MCF 10A (cell line): ENCODE measurements at regions not wholly inside any gene's neighbourhood (a gene's known extent, or its start where the extent isn't known, plus 50 kb on each side); places are given as distances from the start of the nearest gene placed in this dataset.
A peak's percentile ranks its signal among the peaks of the same experiment; 100 is the strongest.

Experiments
- BruUV-seq: library from RNA; stranded (reverse); fragments of 400-500 nt; replicated peaks from 2 replicates; lab custom pipeline; 2021; lab: Mats Ljungman, UMichigan
- CTCF ChIA-PET: fragments of 300-600 bp; sonication (Branson Sonifier 250); formaldehyde crosslinking; extraction: SDS; loops from one replicate; lab custom pipeline; 2021; ENCODE audit warnings: antibody characterized with exemption, inconsistent platforms; lab: Yijun Ruan, JAX
- POLR2A ChIA-PET: fragments of 300-600, 350-650 bp; sonication (Branson Sonifier 250); formaldehyde crosslinking; extraction: SDS; loops from one replicate; lab custom pipeline; 2020; ENCODE audit warnings: antibody characterized with exemption, inconsistent platforms; lab: Yijun Ruan, JAX
- DNase-seq: peaks from one replicate; pipeline ENCODE4 v3.0.0-alpha.2; 2018; ENCODE audit not compliant: unreplicated experiment
- H3K27ac Mint-ChIP-seq: one replicate; pipeline ENCODE4 v1.8.0; 2022; ENCODE audit warnings: mild to moderate bottlenecking, low read depth, mixed read lengths; ENCODE audit not compliant: unreplicated experiment
- H3K27me3 Mint-ChIP-seq: one replicate; pipeline ENCODE4 v1.8.0; 2022; ENCODE audit warnings: mixed read lengths; ENCODE audit not compliant: insufficient read depth, unreplicated experiment
- H3K36me3 Mint-ChIP-seq: one replicate; pipeline ENCODE4 v1.8.0; 2022; ENCODE audit warnings: mild to moderate bottlenecking, moderate library complexity, mixed read lengths; ENCODE audit not compliant: insufficient read depth, unreplicated experiment
- H3K4me1 Mint-ChIP-seq: one replicate; pipeline ENCODE4 v1.8.0; 2022; ENCODE audit warnings: mixed read lengths; ENCODE audit not compliant: insufficient read depth, unreplicated experiment
- H3K4me3 Mint-ChIP-seq: one replicate; pipeline ENCODE4 v1.8.0; 2022; ENCODE audit warnings: mild to moderate bottlenecking, moderate library complexity, mixed read lengths; ENCODE audit not compliant: unreplicated experiment
- H3K9me3 Mint-ChIP-seq: one replicate; pipeline ENCODE4 v1.8.0; 2022; ENCODE audit warnings: mixed read lengths; ENCODE audit not compliant: unreplicated experiment
- intact Hi-C: fragments of 100-400 bp; cut with micrococcal nuclease; formaldehyde crosslinking; loops from 2 replicates; pipeline ENCODE4 v1.14.1; 2022
- TF ChIP-seq, protein P1 (sequence below): fragments of 200-600 bp; IDR thresholded peaks from one replicate; pipeline ENCODE4 v1.8.0; 2022; ENCODE audit warnings: antibody characterized with exemption, mild to moderate bottlenecking; ENCODE audit not compliant: unreplicated experiment

- peak overlapping the region; percentile 52 for H3K27ac Mint-ChIP-seq
- CTCF ChIA-PET, result interaction anchor here (0.5 to 2.3 kb wide), 3 partner anchors 56 to 805 kb away, joined by 3 to 8 read pairs (median 3); no protein-coding TSS in a partner anchor
- intact Hi-C loops, result no loop called here
Measured at GRCh38 chr17:77433385-77434135, 292.8 kb downstream of the SEC14L1 start.

DNA sequence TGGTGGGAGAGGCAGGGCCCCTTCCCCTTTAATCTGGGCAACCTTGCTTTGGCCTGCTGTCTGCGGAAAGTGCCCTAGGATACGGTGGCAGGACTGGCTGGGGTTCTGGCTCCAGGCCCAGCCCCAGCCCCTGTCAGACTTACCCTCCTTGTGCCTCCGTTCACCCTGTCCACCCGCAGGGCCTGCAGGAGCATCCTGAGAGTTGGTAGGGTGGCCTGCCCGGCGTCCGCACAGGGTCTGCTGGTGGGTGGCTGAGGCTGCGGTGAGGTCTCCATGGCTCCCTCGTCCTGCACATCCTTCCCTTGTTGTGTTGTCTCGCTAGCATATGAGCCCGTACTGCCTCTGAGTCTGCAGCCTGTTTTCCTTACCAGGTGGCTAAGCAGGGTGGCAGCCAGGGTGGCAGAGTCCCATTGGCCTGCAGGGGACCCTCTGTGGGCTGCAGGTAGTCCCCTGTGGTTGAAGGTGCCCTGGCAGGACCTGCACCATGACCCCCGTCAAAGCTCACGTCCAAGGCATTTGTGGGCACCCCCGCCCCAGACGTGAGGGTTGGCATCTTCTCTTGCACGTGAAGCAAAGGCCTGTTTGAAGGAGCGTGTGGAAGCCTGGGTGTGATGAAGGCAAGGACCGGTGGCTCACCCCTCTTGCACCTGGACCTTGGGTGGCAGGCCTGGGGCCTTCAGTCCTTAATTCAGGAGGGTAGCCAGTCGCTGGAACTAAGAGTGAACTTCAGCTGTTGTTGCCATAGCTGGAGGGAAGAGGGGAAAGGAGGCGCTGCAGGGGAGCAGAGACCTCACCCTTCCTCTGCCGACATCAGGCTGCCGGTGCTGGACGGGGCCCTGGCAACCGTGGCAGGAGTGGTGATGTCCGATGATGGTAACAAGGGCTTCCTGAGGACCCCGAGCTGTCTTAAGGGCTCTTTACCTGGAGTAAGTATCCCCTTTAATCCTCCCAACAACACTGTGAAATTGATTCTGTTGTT lies 293.7 kb downstream of the SEC14L1 start:
- Mint-ChIP-seq H3K27ac (peak overlapping the region; percentile 52), H3K4me3 (no peak overlapping the region), H3K9me3 (no peaks in the 10 kb centered on the region), H3K36me3 (peaks cover 14% of the 10 kb centered on the region), H3K4me1 (no peaks in the 10 kb centered on the region), H3K27me3 (no peaks in the 10 kb centered on the region)
- TF ChIP-seq, protein P1, sequence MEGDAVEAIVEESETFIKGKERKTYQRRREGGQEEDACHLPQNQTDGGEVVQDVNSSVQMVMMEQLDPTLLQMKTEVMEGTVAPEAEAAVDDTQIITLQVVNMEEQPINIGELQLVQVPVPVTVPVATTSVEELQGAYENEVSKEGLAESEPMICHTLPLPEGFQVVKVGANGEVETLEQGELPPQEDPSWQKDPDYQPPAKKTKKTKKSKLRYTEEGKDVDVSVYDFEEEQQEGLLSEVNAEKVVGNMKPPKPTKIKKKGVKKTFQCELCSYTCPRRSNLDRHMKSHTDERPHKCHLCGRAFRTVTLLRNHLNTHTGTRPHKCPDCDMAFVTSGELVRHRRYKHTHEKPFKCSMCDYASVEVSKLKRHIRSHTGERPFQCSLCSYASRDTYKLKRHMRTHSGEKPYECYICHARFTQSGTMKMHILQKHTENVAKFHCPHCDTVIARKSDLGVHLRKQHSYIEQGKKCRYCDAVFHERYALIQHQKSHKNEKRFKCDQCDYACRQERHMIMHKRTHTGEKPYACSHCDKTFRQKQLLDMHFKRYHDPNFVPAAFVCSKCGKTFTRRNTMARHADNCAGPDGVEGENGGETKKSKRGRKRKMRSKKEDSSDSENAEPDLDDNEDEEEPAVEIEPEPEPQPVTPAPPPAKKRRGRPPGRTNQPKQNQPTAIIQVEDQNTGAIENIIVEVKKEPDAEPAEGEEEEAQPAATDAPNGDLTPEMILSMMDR, result no peak
- ChIA-PET POLR2A (no interaction called here), CTCF (interaction anchor here (0.6 kb wide), 1 partner anchor 55 kb away, joined by 3 read pairs; no protein-coding TSS in a partner anchor)
- DNase-seq, result no peak
- no TSS peak for BruUV-seq
- intact Hi-C loops, result no loop called here

More at GRCh38 chr17:77433385-77434135, 292.8 kb downstream of the SEC14L1 start:
- Mint-ChIP-seq H3K9me3 (no peaks in the 10 kb centered on the region), H3K36me3 (peaks cover 14% of the 10 kb centered on the region), H3K4me1 (peaks cover 2% of the 10 kb centered on the region), H3K4me3 (no peak overlapping the region), H3K27me3 (no peaks in the 10 kb centered on the region)
- BruUV-seq, result no TSS peak
- TF ChIP-seq, protein P1, result no peak
- no peak for DNase-seq
- POLR2A ChIA-PET, result interaction anchor here (0.7 kb wide), 1 partner anchor 11 kb away, joined by 3 read pairs; no protein-coding TSS in a partner anchor

- Mint-ChIP-seq H3K9me3 (no peaks in the 10 kb centered on the region), H3K36me3 (peaks cover 17% of the 10 kb centered on the region), H3K27ac (no peak overlapping the region), H3K27me3 (no peaks in the 10 kb centered on the region), H3K4me3 (no peak overlapping the region), H3K4me1 (no peaks in the 10 kb centered on the region)
- no peak for DNase-seq
- TF ChIP-seq, protein P1, result no peak
- no TSS peak for BruUV-seq
- ChIA-PET CTCF (interaction anchor here (0.6 to 1.4 kb wide), 2 partner anchors 59 to 60 kb away, joined by 3 to 4 read pairs; no protein-coding TSS in a partner anchor), POLR2A (interaction anchor here (0.7 to 1.6 kb wide), 2 partner anchors 15 to 722 kb away, joined by 3 read pairs; no protein-coding TSS in a partner anchor)
- intact Hi-C loops, result no loop called here
Measured at GRCh38 chr17:77435272-77436057, 294.7 kb downstream of the SEC14L1 start.
